ENCODE measurements at regions not wholly inside any gene's neighbourhood (a gene's known extent, or its start where the extent isn't known, plus 50 kb on each side); places are given as distances from the start of the nearest gene placed in this dataset.

GRCh38 chr2:208935531-208935930 lies 488.3 kb upstream of the MAP2 start:
- TF ChIP-seq ZNF331 (CRISPR knock-in tag; IDR thresholded peaks at IDR 0.05; ENCODE audit: low read depth) (no peak), POLR2AphosphoS5 (IDR thresholded peaks at IDR 0.05; ENCODE audit: low read depth) (no peak), EZH2 (IDR thresholded peaks at IDR 0.05; ENCODE audit: low read depth, unreplicated experiment) (no peak), CREB1 (CRISPR knock-in tag; IDR thresholded peaks at IDR 0.05; ENCODE audit: low read depth) (no peak), EZH2phosphoT487 (IDR thresholded peaks at IDR 0.05; ENCODE audit: unreplicated experiment) (no peak)
- TF ChIP-seq, protein P1, sequence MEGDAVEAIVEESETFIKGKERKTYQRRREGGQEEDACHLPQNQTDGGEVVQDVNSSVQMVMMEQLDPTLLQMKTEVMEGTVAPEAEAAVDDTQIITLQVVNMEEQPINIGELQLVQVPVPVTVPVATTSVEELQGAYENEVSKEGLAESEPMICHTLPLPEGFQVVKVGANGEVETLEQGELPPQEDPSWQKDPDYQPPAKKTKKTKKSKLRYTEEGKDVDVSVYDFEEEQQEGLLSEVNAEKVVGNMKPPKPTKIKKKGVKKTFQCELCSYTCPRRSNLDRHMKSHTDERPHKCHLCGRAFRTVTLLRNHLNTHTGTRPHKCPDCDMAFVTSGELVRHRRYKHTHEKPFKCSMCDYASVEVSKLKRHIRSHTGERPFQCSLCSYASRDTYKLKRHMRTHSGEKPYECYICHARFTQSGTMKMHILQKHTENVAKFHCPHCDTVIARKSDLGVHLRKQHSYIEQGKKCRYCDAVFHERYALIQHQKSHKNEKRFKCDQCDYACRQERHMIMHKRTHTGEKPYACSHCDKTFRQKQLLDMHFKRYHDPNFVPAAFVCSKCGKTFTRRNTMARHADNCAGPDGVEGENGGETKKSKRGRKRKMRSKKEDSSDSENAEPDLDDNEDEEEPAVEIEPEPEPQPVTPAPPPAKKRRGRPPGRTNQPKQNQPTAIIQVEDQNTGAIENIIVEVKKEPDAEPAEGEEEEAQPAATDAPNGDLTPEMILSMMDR (conservative IDR thresholded peaks at IDR 0.05; ENCODE audit: low read depth in 2 of 2): no peak
- TF ChIP-seq, protein P2, sequence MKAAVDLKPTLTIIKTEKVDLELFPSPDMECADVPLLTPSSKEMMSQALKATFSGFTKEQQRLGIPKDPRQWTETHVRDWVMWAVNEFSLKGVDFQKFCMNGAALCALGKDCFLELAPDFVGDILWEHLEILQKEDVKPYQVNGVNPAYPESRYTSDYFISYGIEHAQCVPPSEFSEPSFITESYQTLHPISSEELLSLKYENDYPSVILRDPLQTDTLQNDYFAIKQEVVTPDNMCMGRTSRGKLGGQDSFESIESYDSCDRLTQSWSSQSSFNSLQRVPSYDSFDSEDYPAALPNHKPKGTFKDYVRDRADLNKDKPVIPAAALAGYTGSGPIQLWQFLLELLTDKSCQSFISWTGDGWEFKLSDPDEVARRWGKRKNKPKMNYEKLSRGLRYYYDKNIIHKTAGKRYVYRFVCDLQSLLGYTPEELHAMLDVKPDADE (IDR thresholded peaks at IDR 0.05): no peak
